Choroid plexus epithelial cell (primary cell): ENCODE measurements at regions not wholly inside any gene's neighbourhood (a gene's known extent, or its start where the extent isn't known, plus 50 kb on each side); places are given as distances from the start of the nearest gene placed in this dataset.
A peak's percentile ranks its signal among the peaks of the same experiment; 100 is the strongest.
"Not testable (repeated sequence)": the region's sequence is repeated elsewhere in the genome, so short reads cannot be mapped to it uniquely, and the experiment has no call there.

Source experiments
- DNase-seq: peaks from one replicate; pipeline ENCODE4 v3.0.0-alpha.2; 2010; ENCODE audit warnings: low read depth
- H3K4me3 ChIP-seq: 2 replicates; pipeline ENCODE4 v1.5.1; 2011; ENCODE audit warnings: low read depth, mild to moderate bottlenecking, control low read depth, low read length, moderate library complexity
- TF ChIP-seq, protein P1 (sequence below): conservative IDR thresholded peaks from 2 replicates; pipeline ENCODE4 v1.5.1; 2011; ENCODE audit warnings: low read depth, mild to moderate bottlenecking, control low read depth, inconsistent platforms, low read length, moderate library complexity

DNA sequence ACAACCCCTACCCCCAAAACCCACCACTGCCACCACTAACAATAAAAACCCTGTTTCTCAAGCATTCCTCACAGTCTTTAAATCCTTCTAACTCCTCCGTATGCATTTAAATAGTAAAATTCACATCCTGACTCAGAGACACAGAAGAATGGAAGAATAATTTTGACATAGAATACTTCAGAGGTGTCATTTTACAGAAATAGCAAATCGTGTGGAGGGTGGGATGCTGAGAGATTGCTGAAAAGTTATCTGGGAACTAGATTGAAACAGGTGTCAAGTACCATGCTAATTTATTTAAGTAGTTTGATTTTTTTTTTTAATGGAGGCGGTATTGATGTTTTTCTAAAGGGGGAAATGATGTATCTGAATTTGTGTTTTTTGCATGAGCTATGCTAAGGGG lies 575.2 kb upstream of the TPK1 start:
- DNase-seq, result no peak
- TF ChIP-seq, protein P1, sequence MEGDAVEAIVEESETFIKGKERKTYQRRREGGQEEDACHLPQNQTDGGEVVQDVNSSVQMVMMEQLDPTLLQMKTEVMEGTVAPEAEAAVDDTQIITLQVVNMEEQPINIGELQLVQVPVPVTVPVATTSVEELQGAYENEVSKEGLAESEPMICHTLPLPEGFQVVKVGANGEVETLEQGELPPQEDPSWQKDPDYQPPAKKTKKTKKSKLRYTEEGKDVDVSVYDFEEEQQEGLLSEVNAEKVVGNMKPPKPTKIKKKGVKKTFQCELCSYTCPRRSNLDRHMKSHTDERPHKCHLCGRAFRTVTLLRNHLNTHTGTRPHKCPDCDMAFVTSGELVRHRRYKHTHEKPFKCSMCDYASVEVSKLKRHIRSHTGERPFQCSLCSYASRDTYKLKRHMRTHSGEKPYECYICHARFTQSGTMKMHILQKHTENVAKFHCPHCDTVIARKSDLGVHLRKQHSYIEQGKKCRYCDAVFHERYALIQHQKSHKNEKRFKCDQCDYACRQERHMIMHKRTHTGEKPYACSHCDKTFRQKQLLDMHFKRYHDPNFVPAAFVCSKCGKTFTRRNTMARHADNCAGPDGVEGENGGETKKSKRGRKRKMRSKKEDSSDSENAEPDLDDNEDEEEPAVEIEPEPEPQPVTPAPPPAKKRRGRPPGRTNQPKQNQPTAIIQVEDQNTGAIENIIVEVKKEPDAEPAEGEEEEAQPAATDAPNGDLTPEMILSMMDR, result no peak
- H3K4me3 ChIP-seq, result no peak overlapping the region

DNA sequence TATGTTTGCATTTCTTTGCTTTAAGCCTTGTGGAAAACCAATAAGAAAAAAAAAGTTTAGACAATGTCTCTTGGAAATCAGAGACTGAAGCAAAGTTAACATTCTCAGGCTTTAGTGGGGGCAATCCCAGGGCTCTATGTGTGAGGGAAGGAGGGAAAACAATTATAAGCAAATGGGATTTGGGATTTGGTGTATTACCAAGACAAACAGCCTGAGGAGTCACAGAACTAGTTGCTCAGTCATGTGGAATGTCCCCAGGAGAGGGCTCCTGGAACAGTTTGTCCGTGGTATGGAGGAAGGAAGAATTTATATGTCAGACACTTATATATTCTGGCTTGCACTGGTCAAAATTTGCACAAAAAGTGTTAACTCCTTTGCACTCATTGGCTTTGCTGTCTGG lies 562.9 kb upstream of the TPK1 start:
- H3K4me3 ChIP-seq, result no peak overlapping the region
- TF ChIP-seq, protein P1, result peak; percentile 16
- DNase-seq, result peak; percentile 61

DNA sequence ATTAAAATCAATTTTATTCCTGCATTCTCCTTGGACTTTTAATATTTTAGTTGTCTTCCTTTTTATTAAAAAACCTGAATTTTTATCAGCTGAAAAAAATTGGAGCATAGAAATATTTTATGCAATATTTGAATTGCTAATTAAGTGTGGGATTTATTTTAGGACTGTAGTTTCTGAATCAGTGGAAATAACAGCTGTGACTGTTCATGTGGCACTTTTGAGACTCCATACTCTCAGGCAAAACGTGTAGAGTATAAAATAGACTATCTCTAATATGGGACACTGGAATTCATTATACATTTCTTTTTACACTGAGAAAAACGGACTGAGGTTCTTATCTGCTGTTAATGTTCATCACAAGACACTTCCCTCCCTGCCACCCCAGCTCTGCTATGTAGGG lies 558.3 kb upstream of the TPK1 start:
- H3K4me3 ChIP-seq, result no peak overlapping the region
- no peak for DNase-seq
- TF ChIP-seq, protein P1, result no peak

DNA sequence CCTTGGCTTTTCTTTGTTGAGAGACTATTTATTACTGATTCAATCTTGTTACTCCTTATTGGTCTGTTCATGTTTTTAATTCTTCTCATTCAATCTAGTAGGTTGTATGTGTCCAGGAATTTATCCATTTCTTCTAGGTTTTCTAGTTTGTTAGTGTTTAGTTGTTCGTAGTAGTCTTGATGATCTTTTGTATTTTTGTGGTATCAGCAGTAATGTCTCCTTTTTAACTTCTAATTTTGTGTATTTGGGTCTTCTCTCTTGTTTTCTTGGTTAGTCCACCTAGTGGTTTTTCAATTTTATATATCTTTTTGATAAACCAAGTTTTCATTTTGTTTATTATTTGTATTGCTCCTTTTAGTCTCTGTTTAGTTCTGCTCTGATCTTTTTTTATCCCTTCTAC lies 546.9 kb upstream of the TPK1 start:
- TF ChIP-seq, protein P1, result no peak

DNA sequence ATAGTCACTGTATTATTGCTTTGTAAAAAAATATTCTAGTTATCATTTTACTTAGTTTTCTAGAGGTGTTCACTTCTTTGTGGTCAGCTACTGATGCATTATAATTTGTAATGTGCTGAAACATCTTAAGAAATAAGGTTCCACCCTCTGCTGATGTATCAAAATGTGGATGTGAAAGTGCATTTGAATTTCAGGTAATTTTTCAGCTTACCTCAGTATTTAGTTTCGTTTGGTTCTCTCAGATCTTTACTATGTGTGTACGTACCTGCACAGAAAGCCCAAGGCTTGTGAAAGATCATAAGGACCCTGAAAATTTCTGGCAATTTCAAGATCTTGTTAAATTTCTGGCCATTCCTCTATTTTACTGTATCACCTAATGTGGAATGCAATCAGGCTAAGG lies 542.3 kb upstream of the TPK1 start:
- no peak for DNase-seq
- no peak overlapping the region for H3K4me3 ChIP-seq
- TF ChIP-seq, protein P1, result no peak

More for the DNA sequence above, 546.9 kb upstream of the TPK1 start:
- no peak for DNase-seq
- no peak overlapping the region for H3K4me3 ChIP-seq

DNA sequence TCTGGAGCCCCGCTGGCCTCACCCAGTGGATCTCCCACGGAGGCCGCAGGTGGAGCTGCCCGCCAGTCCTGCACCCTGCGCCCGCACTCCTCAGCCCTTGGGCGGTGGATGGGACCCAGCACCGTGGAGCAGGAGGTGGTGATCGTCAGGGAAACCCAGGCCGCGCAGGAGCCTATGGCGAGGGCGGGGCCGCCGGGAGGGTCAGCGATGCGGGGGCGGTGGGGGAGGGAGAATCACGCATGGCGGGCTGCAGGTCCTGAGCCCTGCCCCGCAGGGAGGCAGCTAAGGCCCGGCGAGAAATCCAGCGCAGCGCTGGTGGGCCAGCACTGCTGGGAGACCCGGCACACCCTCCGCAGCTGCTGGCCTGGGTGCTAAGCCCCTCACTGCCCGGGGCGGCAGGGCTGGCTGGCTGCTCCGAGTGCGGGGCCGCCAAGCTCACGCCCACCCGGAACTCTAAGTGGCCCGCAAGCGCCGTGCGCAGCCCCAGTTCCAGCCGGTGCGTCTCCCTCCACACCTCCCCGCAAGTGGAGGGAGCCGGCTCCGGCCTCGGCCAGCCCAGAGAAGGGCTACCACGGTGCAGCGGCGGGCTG lies 524.8 kb upstream of the TPK1 start:
- TF ChIP-seq, protein P1, result no peak
- no peak for DNase-seq
- H3K4me3 ChIP-seq, result no peak overlapping the region

DNA sequence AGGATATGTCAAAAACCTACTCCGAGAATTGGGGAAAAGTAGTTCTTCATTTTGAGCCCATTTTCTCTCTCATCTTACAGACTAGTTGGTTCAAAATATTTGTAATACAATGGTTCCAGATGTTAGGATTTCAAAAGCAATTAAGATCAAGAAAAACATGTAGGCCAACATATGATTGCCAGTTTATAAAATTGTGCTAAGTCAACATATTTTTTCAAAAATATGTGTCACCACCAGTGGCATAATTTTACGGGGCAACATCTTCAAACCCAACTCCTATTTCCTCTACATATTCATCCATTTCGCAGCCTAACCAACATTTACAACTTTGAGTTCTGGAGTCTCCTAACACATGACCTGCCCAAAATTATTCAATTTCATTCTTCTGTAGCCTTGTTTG lies 514.5 kb upstream of the TPK1 start:
- H3K4me3 ChIP-seq, result no peak overlapping the region
- TF ChIP-seq, protein P1, result no peak
- no peak for DNase-seq

DNA sequence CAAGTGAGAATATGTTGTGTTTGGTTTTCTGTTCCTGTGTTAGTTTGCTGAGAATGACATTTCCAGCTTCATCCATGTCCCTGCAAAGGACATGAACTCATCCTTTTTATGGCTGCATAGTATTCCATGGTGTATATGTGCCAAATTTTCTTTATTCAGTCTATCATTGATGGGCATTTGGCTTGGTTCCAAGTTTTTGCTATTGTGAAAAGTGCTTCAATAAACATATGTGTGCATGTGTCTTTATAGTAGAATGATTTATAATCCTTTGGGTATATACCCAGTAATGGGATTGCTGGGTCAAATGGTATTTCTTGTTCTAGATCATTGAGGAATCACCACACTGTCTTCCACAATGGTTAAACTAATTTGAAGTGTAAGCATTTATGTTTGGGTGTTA lies 513.6 kb upstream of the TPK1 start:
- not testable (repeated sequence) for DNase-seq

More for the DNA sequence above, 513.6 kb upstream of the TPK1 start:
- H3K4me3 ChIP-seq, result not testable (repeated sequence)
